Esophagus squamous epithelium (tissue), 4 donors: ENCODE measurements at regions not wholly inside any gene's neighbourhood (a gene's known extent, or its start where the extent isn't known, plus 50 kb on each side); places are given as distances from the start of the nearest gene placed in this dataset.

ENCODE experiments used
- POLR2A ChIP-seq, 4 donors: fragments of 450-650 bp; IDR thresholded peaks; one replicate each; pipeline ENCODE4 v1.6.1; 2017; ENCODE audit warnings: antibody characterized with exemption in 4 of 4, mild to moderate bottlenecking in 4 of 4, moderate library complexity in 3 of 4
- TF ChIP-seq, protein P1 (sequence below), 6 experiments: fragments of 450-650 bp in 4 of 6; fragments of 200-600 bp in 2 of 6; sonication (generic) in 2 of 6; IDR thresholded peaks; one replicate each; pipeline ENCODE4 v1.5.1; 2016 to 2019; ENCODE audit warnings: antibody characterized with exemption in 6 of 6, mild to moderate bottlenecking in 4 of 6, moderate library complexity in 4 of 6

- TF ChIP-seq POLR2A (IDR thresholded peaks at IDR 0.05): no peak
- TF ChIP-seq, protein P1, sequence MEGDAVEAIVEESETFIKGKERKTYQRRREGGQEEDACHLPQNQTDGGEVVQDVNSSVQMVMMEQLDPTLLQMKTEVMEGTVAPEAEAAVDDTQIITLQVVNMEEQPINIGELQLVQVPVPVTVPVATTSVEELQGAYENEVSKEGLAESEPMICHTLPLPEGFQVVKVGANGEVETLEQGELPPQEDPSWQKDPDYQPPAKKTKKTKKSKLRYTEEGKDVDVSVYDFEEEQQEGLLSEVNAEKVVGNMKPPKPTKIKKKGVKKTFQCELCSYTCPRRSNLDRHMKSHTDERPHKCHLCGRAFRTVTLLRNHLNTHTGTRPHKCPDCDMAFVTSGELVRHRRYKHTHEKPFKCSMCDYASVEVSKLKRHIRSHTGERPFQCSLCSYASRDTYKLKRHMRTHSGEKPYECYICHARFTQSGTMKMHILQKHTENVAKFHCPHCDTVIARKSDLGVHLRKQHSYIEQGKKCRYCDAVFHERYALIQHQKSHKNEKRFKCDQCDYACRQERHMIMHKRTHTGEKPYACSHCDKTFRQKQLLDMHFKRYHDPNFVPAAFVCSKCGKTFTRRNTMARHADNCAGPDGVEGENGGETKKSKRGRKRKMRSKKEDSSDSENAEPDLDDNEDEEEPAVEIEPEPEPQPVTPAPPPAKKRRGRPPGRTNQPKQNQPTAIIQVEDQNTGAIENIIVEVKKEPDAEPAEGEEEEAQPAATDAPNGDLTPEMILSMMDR (IDR thresholded peaks at IDR 0.05): no peak
These were observed 152.3 kb downstream of the OLFM1 start for GRCh38 chr9:135239769-135240141.
